IPS DF 4.7 (cell line): ENCODE measurements at regions not wholly inside any gene's neighbourhood (a gene's known extent, or its start where the extent isn't known, plus 50 kb on each side); places are given as distances from the start of the nearest gene placed in this dataset.

Experiments
- DNase-seq: peaks from one replicate; pipeline ENCODE4 v3.0.0-alpha.2; 2013; ENCODE audit warnings: low spot score; ENCODE audit errors: extremely low read depth

DNA sequence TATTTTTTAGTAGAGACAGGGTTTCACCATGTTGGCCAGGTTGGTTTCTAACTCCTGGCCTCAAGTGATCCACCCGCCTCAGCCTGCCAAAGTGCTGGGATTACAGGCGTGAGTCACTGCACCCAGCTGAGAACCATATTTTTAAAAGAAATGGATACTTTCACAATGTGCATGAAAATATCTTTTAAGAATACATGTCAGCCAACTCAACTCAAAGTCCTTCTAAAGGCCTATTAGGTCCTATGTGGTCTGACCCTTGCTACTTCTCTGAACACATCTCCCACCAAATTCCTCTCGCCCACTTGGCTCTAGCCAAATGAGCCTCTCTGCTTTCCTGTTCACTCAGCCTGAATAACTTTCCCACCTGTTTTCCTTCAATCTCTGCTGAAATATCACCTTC lies 119.6 kb downstream of the MTX2 start:
- no peak for DNase-seq

DNA sequence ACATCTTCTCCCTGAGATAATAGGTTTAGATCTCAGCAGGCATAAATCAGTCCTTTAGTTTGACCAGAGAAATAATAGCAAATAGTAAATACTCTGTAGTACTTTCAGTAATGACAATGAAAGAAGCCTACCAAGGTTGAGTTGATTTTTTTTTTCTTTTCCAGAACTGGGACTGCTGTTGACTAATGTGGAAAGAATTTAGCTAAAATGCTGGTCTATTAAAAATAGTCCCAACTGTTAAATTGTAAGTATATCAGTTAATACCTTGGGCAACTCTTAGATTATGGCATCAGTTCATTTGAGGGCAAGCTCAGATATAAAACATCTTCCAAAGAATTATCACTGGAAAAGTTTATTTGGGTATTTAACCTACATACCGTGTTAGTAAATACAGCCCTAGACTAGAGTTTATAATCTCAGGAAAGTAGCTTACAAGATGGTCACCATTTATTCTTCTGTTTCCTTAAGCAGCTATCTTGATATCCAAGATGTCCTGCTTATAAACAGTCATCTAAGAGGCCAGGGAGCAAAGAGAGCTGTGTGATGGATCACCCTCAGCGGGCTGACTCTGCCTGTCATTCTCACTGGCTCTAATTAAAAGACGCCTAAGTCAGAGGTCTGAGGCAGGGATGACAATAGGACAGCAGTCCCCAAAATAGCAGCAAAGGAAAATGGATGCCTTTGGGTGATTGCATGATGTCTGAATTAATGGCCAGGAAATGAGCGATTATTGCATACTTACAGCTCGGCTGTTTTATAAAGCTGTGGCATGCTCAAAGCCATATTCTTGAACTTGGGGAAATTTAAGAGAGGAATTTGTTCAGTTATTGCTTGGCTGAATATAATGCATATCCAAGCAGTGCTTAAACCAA lies 121.3 kb downstream of the MTX2 start:
- no peak for DNase-seq

DNA sequence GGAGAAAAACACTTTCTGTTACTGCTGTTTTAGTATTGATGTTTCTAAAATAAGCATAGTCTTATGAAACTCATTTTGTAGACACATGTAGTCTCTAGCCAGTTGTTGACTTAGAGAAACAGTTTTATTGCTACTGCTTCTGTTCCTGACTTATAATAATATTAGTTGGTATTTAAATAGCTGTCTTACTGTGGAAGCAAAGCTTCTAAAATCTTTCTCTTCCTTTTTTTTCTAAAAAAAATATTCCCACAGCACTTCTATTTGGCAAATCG lies 121.8 kb downstream of the MTX2 start:
- DNase-seq = no peak

DNA sequence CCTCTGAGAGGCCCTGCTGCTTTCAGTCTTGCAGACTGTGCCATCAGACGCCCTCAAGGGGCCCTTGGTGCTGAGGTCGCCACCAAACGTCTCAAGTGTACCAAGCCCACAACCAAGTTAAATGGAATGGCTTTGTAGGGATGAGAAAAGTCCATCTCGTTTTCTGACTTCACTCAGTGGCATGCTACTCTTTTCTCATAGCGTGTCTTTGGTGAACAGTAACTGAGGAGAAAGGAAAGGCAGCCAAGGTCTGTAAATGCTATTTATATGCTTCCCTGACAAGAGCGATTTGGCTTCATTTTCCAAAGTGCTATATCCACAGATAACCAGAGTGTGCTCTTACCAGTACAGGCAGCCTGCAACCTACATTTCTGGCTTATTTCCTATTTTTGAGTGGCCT lies 123.0 kb downstream of the MTX2 start:
- no peak for DNase-seq

DNA sequence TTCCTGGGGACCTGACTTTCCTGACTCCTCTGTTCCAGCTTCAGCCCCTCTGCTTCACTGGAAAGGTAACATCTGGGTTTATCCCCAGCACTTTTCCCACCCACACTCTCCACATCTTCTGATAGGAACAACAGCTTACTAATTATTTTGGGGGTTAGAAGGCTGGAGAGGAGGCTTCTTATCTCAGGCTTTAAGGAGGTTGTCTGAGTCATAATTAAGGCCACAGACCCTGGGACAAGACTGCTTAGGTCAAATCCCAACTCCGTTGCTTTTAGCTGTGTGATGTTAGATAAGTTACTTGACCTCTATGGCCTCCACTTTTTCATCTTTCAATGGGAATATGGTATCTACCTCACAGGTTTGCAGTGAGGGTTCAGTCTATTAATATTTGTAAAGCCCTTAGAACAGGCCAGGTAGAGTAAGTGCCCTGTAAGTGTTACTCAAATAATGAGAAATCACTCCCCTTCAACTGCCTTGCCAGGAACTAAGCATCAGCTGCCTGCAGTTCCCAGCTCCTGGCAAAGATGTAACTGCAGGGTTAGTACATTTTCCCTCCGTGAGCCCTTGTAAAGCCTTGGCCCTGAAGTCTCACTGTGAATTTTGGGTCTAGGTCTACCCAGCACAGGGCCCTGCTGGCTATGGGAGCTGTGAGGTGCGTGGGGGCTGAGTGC lies 123.6 kb downstream of the MTX2 start:
- DNase-seq = no peak

DNA sequence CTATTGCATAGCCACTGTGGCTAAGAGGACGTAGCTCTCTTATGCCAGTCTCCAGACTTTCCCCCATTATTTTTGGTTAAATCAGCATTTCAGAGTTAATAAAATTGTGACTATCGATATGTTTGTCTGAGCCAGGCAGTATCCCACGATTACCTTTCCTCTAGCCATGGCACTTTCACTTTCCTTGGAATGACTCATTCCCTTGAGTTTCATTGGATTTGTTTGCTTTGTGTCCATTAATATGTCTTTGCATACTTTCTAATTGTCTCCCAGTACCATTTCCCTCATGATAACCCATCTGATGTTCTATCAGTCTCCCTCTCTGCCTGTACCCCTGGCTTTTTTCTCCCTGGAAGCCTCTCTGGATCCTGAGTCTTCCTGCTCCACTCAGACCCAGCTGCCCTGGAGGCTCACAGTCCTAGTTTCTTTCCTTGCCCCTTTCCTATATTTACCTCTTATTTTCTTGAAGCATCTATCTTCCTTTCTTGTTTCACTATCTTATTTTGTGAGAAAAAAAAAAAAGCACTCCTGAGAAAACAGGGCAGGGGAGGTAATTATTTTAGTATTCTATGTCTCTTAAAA lies 126.1 kb downstream of the MTX2 start:
- DNase-seq = no peak

DNA sequence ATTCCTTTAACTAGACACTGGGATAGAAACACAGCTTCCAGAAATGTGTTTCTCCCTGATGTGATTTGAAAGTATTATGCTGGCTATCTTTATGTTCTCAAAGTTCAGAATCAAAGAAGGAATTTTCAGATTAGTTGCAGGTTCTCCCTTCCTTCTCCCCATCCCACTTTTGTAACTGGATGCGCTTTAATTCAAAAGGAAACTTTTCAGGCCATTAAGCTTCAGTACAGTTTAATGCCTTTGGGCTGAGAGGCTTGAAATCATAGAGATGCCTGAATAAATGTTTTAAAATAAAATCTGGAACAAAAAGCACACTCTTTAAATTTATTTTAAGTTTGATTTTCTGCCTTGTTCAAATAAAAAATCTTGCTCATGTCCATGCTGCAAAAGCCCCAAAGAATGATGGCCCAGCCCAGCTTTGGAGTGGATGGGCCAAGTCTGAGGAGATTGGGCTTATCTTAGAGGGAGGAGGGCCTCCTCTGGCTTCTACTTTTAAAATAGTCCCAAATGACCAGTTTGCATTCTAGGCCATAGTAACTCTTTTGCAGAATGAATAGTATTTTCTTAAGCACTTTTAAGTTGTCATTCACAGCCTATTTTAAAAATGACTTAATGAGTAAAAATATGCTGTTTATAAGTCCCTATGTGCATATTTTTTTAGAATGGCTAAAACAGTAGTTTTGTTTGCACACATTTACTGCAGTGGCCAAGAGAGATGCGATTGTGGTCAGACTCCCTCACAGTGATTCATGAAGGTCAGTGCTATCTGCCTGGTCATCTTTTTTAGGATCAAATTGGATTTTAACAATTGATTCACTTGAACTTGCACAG lies 129.2 kb downstream of the MTX2 start:
- DNase-seq = no peak

DNA sequence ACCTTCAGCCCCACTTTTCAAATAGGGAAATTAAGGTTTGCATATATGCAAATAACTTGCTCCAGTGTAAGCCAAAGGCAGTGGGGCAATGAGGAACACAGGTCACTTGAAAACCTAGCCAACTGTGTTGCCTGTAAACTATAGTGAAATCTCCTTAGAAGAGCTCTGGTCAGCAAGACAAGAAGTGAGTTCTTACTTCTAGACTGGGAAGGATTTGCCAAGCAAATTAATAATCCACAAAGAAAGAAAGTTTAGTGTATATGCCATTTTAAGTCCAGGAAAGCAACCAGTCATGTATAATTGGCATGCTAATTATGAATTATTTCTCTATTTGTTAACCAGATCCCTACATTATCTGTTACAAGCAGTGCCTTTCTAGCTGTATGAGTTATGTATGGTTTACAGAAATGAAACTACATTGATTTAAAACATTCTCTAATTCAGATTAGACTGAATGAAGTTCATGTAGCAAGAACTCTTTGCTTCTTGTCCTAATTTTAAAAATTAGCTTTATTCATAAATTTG lies 129.9 kb downstream of the MTX2 start:
- DNase-seq = no peak

DNA sequence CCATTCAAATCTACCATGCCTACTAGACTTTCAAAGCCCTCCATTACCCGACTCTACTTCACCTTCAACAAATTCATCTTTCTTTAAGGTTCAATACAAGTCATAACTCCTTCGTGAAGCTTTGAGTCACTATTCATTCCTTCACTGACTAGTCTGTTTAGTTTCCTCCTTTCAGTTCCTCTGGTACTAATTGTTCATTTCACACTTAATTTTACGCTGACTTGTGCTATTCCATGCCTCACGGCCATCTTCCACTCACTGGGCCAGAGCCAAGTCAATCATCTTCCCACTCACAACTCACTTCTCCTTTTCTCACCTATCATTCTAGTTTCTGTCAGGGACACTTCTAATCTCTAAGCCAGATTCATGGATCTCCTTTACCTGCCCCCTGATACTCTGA lies 136.2 kb downstream of the MTX2 start:
- no peak for DNase-seq

DNA sequence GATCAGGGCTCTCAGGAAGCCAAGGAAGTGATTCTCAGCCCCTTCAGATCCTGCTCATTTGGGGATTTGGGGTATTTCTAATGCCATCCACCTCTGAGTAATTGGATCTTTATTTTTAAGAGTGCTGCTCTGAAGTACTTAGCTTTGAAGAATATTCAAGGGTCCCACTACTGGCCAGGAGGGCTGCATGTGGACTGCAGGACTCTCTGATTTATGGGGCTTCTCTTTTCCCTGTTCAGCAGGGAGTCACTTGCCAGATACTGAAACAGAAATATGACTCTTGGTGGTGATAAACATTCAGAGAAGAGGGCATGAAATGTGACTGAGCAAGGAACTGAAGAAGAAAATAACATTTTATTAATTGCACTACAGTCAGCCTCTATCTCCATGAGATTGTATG lies 138.5 kb downstream of the MTX2 start:
- DNase-seq = no peak

DNA sequence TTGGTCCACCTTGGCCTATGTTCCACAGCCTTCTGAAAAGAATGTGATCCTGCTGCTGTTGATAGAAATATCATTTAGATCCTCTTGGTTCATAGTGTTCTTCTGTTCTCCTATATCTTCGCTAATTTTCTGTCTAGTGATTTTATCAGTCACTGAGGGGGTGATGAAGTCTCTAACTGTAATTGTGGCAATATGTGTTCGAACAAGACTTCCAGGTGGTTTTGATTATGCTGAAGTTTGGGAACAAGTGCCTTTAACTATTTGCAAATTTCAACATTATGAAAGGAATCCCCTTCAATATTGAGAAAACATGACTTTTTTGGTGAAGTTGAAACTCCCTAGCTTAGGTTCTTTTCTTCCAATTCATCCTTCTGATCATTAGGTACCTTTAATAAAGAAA lies 140.4 kb downstream of the MTX2 start:
- no peak for DNase-seq

DNA sequence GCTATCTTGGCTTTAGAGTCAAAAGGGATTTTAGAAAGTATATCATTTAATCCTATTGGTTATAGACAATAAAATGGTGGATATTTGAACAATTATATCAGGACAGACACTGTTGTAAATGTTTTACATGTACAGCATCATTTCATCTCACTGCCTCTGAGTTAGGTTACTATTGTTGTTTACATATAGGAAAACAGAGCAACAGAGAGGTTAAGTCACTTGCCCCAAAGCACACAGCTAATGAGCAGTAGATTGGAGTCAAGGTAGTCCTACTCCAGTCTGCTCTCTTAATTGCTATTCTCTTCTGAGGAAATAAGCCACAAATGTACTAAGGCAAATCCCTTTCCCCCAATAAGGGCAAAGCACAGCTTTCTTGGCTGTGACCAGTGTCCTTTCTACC lies 142.9 kb downstream of the MTX2 start:
- DNase-seq = no peak

DNA sequence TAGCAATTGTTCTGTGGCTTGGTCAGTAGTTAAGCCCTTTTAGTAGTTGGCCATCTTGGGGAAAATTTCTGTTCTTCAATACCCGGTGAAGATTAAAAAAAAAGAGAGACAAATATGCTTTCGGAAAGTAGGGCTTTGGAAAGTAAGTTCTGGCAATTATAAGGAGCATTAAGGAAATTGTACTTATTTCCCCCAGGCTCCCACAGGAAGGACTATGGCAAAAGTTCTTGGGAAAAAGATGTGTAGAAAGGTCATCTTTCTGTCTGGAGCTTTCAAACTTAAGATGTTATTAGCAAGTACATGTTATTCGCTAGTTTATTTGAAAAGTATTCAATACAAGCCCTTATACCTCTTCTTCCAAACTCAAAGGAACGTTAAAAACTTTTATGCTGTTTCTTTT lies 144.5 kb downstream of the MTX2 start:
- no peak for DNase-seq

DNA sequence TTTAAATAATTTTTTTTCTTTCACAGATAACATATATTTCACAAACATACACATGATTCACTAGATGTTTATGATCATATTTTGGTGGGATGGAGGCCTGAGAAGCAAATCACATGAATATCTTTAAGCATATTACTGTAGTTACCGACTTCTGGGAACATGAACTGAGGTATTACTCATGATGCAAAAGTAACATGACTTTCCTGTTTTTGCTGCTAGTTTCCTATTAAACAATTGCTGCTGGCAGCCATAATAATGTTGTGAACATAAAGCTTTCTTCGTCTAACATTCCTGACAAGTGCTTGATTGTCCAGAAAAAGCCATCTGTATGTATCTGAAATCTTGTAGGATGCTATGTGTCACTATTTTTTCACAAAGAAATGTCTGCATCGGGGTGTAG lies 145.4 kb downstream of the MTX2 start:
- no peak for DNase-seq

DNA sequence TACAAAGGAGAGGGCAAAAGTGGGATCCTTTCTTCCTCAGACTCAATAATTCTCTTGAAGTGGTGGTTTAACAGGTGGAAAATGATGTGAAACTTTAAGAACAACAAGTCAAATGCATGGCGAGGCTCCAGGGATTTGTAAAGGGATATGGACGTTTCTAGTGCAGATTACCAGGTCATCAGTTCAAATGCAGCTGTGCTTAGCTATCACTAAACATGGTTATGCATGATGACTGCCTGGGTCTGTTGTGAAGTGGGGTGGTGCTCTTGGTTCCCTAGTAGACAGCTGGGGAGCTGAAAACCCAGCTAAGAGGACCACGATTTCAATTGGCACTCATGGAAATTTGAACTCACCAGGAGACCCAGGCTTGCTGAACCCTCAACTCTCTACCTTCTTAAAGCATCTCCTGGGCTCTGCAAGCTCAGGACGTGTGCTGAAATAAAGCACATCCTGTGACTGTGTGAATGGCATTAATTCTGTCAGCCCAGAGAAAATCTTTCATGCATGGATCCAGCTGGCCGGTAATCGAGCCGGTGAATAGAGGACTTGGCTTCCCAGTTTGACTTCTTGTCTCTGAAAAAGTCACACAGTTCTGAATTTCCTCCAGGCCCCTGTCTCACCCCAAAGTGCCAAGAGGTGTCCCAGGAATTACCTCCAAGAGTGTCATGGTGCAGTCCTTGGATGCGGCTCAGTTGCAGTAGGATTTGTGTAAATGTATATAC lies 146.1 kb downstream of the MTX2 start:
- no peak for DNase-seq

DNA sequence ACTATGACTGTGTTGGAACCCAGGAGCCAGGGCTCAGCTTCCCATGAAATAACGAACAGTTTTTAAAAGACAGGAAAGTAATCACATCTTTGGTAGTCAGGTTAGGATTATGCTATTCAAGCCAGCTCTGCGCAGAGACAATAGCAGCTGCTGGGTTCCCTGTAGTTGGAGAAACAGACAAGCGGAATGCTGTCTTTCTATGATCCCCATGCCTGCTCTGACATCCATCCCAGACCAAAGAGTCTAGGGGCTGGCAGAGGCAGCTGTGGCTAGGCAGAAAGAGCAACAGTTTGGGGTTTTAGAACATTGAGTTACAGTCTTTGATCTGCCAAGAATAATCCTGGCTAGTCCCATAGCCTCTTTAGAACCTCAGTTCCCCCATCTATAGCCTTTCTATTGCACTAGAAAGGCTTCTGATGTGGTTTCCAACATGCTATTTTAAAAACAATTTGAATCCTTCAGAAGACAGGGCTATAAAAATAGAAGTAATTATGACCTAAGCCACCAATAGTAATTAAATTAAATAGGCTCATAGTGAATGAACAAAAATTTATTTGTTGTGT lies 146.8 kb downstream of the MTX2 start:
- DNase-seq = no peak

DNA sequence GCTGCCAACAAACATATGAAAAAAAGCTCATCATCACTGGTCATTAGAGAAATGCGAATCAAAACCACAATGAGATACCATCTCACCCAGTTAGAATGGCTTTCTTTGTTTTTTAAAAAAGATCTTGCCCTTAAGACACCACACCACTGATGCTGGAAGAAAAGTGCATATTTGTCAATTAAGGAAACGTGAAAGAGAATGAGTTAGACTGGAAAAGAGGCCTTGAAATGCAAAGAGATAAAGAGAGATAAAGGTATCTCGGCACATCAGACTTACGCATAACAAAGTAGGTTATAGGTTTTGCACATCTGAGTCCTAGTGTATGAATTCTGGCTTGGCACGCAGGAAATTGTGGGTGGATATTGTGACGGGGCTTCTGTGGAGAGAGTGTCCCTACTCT lies 149.5 kb downstream of the MTX2 start:
- DNase-seq = no peak

DNA sequence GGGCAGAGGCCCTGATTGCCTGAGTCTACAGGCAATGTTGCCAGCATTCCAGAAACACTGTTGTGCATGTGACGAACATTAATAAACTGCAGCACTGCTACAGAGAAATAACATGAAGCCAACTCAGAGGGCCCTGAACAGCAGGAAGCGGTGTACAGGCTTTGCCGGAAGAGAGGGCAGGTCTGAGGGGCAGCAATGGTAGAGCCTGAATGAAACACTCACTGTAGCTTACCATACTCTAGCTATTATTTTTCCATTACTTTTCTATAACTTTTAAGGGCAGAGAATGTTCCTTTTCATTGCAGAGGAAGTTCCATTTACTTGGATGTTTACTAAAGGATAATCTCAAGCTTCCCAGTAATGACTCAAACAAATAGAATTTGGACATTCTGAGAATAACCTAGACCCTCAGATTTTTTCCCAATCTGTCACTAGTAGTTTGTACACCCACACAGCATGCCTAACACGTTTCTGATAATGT lies 150.4 kb downstream of the MTX2 start:
- DNase-seq = no peak

DNA sequence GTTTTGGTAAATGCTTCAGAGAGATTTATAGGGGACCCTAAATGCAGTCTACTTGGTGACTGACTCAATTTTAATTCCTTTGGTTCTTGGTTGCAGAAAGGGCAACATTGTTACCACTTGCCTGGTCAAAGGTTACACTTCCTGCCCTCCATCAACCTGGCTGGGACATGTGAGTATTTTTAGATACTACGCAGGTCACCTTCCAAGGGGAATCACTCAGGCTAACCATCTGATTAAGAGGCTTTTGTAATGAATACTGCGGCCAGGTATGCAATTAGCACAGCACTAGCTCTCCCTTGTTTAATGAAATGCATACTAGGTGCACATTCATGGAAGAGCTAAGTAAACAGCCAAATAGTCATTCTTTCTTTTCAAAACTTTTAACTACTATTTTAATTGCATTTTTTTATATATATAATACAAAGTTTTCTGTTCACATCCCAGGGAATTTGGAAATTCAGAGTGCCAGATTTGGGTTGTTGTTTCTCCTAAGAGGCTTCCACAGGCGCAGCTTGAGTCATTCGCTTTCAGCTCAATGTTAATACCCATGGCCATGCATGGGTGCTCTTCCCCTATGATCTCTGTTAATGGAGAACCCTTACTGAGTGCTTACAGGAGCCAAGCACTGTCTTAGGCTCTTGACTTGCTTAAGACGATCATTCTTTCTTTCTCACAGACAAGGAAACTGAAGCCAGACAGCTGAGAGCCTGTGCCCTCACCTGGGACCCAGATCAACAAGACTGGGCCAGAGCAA lies 152.2 kb downstream of the MTX2 start:
- no peak for DNase-seq

DNA sequence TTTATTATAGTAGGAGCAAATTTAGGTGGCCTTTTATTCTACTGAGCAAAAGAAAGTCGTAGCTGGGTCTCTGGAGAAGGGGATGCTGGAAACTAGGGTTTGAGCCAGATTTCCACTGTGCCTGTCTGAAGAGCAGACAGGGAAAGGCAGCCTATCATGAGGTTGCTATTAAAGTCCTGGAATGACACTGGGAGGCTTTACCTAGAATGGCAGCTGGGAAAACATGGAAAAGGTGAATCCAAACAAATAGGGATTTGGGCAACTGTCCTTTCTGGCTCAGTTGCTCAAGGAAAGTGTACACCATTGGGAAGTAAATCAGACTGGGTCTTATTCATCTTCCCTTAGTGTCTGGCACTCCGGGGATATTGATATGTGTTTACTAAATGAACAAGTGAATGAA lies 154.6 kb downstream of the MTX2 start:
- no peak for DNase-seq
